ENCODE measurements at regions not wholly inside any gene's neighbourhood (a gene's known extent, or its start where the extent isn't known, plus 50 kb on each side); places are given as distances from the start of the nearest gene placed in this dataset.

GRCh38 chr15:93213281-93213680 is 124.3 kb upstream of the RGMA start:
- Histone ChIP-seq H3K36me3 (ENCODE audit: control insufficient read depth in 2 of 2, insufficient read depth in 2 of 2, low read length in 1 of 2) (no peaks in the 10 kb centered on the region), H3K4me2 (ENCODE audit: control insufficient read depth, insufficient read depth) (no peak overlapping the region), H3K4me3 (no peak overlapping the region), H3K27me3 (replicated peaks in 1 of 2; ENCODE audit: control insufficient read depth in 2 of 2, insufficient read depth in 2 of 2, low read length in 1 of 2) (no peaks in the 10 kb centered on the region), H3K9ac (ENCODE audit: control insufficient read depth, insufficient read depth, low read length) (no peak overlapping the region), H3K4me1 (ENCODE audit: control insufficient read depth, insufficient read depth, low read length) (no peaks in the 10 kb centered on the region), H3K9me3 (replicated peaks; ENCODE audit: control insufficient read depth, insufficient read depth, low read length) (no peaks in the 10 kb centered on the region), H3K27ac (ENCODE audit: control insufficient read depth, insufficient read depth) (no peak overlapping the region), H4K20me1 (ENCODE audit: control insufficient read depth, insufficient read depth) (no peaks in the 10 kb centered on the region), H3K79me2 (ENCODE audit: control insufficient read depth, insufficient read depth, low read length) (no peaks in the 10 kb centered on the region), H2AFZ (ENCODE audit: control insufficient read depth, low read depth, low read length) (no peak overlapping the region)
- FAIRE-seq (no peak), DNase-seq (ENCODE audit: low read depth, low spot score) (no peak), ATAC-seq (no peak)
- in situ Hi-C loops (cut with MboI) = no loop called here
- RAD21 ChIA-PET (ENCODE audit: unreplicated experiment) = no interaction called here
- POLR2A ChIA-PET = no interaction called here
- TF ChIP-seq DPF2 (IDR thresholded peaks at IDR 0.05) (no peak), NRF1 (conservative IDR thresholded peaks at IDR 0.05; ENCODE audit: low read depth, low read length) (no peak), ELK1 (IDR thresholded peaks at IDR 0.05; ENCODE audit: low read depth, low read length) (no peak)
- CTCF ChIA-PET = no interaction called here
- SMC1A ChIA-PET (ENCODE audit: uncharacterized antibody, unreplicated experiment) = interaction anchor here (0.6 kb wide), 1 partner anchor 53 kb away, joined by 3 read pairs; no protein-coding TSS in a partner anchor
- BruUV-seq (replicated peaks) = no TSS peak
- 31% methylated on average over 5 of the region's 5 CpGs for WGBS (ENCODE audit: insufficient coverage, insufficient replicate concordance, low lambda C conversion rate, missing lambda C conversion rate)
- intact Hi-C loops (cut with micrococcal nuclease; ENCODE audit: unreplicated experiment) = loop anchor here (10.0 kb wide), 1 partner anchor 118 kb away; no protein-coding TSS in a partner anchor

GRCh38 chr15:93212578-93212977 is 123.6 kb upstream of the RGMA start:
- no peak for FAIRE-seq
- intact Hi-C loops (cut with micrococcal nuclease; ENCODE audit: unreplicated experiment) = loop anchor here (10.0 kb wide), 1 partner anchor 118 kb away; no protein-coding TSS in a partner anchor
- H3K79me2 ChIP-seq (ENCODE audit: control insufficient read depth, insufficient read depth, low read length) = no peaks in the 10 kb centered on the region
- no peaks in the 10 kb centered on the region for H3K9me3 ChIP-seq (replicated peaks; ENCODE audit: control insufficient read depth, insufficient read depth, low read length)
- no peak overlapping the region for H3K9ac ChIP-seq (ENCODE audit: control insufficient read depth, insufficient read depth, low read length)
- H2AFZ ChIP-seq (ENCODE audit: control insufficient read depth, low read depth, low read length) = no peak overlapping the region
- H3K4me1 ChIP-seq (ENCODE audit: control insufficient read depth, insufficient read depth, low read length) = no peaks in the 10 kb centered on the region
- no peak overlapping the region for H3K4me2 ChIP-seq (ENCODE audit: control insufficient read depth, insufficient read depth)
- ChIA-PET RAD21 (ENCODE audit: unreplicated experiment) (no interaction called here), POLR2A (no interaction called here), CTCF (interaction anchor here (0.5 kb wide), 1 partner anchor 1105 kb away, joined by 3 read pairs; no protein-coding TSS in a partner anchor), SMC1A (ENCODE audit: uncharacterized antibody, unreplicated experiment) (no interaction called here)
- H3K27ac ChIP-seq (ENCODE audit: control insufficient read depth, insufficient read depth) = no peak overlapping the region
- ATAC-seq = no peak
- H3K4me3 ChIP-seq = no peak overlapping the region
- H3K27me3 ChIP-seq (replicated peaks in 1 of 2; ENCODE audit: control insufficient read depth in 2 of 2, insufficient read depth in 2 of 2, low read length in 1 of 2) = no peaks in the 10 kb centered on the region
- DNase-seq (ENCODE audit: low read depth, low spot score) = no peak
- WGBS (ENCODE audit: insufficient coverage, insufficient replicate concordance, low lambda C conversion rate, missing lambda C conversion rate) = 33% methylated on average over 5 of the region's 5 CpGs
- no peaks in the 10 kb centered on the region for H4K20me1 ChIP-seq (ENCODE audit: control insufficient read depth, insufficient read depth)
- BruUV-seq (replicated peaks) = no TSS peak
- in situ Hi-C loops (cut with MboI) = no loop called here
- no peaks in the 10 kb centered on the region for H3K36me3 ChIP-seq (ENCODE audit: control insufficient read depth in 2 of 2, insufficient read depth in 2 of 2, low read length in 1 of 2)
- TF ChIP-seq ZSCAN29 (IDR thresholded peaks at IDR 0.05) (no peak), TCF12 (IDR thresholded peaks at IDR 0.05; ENCODE audit: low read depth, low read length) (no peak), MEF2B (IDR thresholded peaks at IDR 0.05; ENCODE audit: partially characterized antibody, poor library complexity, severe bottlenecking) (no peak), PKNOX1 (IDR thresholded peaks at IDR 0.05) (no peak), ZNF274 (IDR thresholded peaks at IDR 0.05; ENCODE audit: insufficient read depth, insufficient read length) (no peak), BRCA1 (IDR thresholded peaks at IDR 0.05; ENCODE audit: low read depth, low read length) (no peak), GABPA (IDR thresholded peaks at IDR 0.05; ENCODE audit: low read depth) (no peak), NFXL1 (IDR thresholded peaks at IDR 0.05; ENCODE audit: borderline replicate concordance) (no peak), POLR2AphosphoS5 (IDR thresholded peaks at IDR 0.05; ENCODE audit: low read length) (no peak)

Measured in GM12878 (cell line).